H1 (cell line): ENCODE measurements at regions not wholly inside any gene's neighbourhood (a gene's known extent, or its start where the extent isn't known, plus 50 kb on each side); places are given as distances from the start of the nearest gene placed in this dataset.

Experiments
- SIX5 ChIP-seq: IDR thresholded peaks from 2 replicates; pipeline ENCODE4 v1.6.1; 2011; ENCODE audit warnings: mild to moderate bottlenecking, low read depth, low read length
- TF ChIP-seq, protein P1 (sequence below), 3 experiments: IDR thresholded peaks; 1 replicate in 2 of 3; 2 replicates in 1 of 3; pipeline versions ENCODE4 v1.5.1 to v1.6.1; 2011; ENCODE audit warnings: low read length in 3 of 3, mild to moderate bottlenecking in 3 of 3, inconsistent platforms in 2 of 3, low read depth in 1 of 3, moderate library complexity in 1 of 3; ENCODE audit not compliant: insufficient read depth in 1 of 3; ENCODE audit errors: control extremely low read depth in 1 of 3

DNA sequence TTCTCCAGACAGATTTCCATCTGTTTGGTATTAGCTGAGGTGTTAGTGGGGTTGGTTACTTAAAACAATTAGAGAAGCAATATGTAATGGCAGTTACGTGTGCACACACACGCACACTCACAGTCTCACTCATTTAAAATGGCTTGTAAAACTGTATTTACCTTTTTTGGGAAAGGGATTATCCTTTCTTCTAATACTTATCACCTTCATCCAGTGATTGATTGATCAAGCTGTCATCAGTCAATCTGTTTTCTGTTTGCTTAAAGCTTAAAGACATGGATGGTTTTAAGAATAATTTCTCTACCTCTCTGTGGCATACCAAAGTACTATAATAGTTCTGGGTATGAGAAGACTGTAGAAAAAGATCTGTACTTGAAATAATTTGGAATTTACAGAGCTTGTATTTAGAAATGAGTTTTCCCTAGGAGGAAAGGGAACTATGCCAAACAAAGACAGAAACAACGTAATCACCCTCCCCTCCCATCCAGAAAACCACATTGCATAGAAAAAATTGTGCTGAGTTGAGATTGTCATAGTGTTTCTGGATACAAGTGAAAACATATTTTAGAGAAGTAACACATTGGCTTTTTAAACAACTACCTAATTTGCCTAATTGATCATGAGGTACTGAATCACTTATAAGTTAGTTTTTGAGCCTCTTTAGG is 455.8 kb downstream of the PCNX1 start (continued):
- TF ChIP-seq, protein P1, sequence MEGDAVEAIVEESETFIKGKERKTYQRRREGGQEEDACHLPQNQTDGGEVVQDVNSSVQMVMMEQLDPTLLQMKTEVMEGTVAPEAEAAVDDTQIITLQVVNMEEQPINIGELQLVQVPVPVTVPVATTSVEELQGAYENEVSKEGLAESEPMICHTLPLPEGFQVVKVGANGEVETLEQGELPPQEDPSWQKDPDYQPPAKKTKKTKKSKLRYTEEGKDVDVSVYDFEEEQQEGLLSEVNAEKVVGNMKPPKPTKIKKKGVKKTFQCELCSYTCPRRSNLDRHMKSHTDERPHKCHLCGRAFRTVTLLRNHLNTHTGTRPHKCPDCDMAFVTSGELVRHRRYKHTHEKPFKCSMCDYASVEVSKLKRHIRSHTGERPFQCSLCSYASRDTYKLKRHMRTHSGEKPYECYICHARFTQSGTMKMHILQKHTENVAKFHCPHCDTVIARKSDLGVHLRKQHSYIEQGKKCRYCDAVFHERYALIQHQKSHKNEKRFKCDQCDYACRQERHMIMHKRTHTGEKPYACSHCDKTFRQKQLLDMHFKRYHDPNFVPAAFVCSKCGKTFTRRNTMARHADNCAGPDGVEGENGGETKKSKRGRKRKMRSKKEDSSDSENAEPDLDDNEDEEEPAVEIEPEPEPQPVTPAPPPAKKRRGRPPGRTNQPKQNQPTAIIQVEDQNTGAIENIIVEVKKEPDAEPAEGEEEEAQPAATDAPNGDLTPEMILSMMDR (IDR thresholded peaks at IDR 0.05; ENCODE audit: control extremely low read depth in 1 of 3, insufficient read depth in 1 of 3, low read depth in 1 of 3, low read length in 3 of 3), result no peak
- TF ChIP-seq SIX5, result no peak
- TF ChIP-seq, all 59 proteins: peak for 0
